ENCODE measurements at regions not wholly inside any gene's neighbourhood (a gene's known extent, or its start where the extent isn't known, plus 50 kb on each side); places are given as distances from the start of the nearest gene placed in this dataset.

- H3K4me3 ChIP-seq (ENCODE audit: control insufficient read depth, low read depth, low read length): no peak overlapping the region
- no peak for TF ChIP-seq CTCF (conservative IDR thresholded peaks at IDR 0.05; ENCODE audit: control insufficient read depth, insufficient read depth, low read depth, low read length)
- DNase-seq (ENCODE audit: low read depth): no peak
Measured at GRCh38 chr5:22918511-22918910, 65.4 kb upstream of the CDH12 start.

DNA sequence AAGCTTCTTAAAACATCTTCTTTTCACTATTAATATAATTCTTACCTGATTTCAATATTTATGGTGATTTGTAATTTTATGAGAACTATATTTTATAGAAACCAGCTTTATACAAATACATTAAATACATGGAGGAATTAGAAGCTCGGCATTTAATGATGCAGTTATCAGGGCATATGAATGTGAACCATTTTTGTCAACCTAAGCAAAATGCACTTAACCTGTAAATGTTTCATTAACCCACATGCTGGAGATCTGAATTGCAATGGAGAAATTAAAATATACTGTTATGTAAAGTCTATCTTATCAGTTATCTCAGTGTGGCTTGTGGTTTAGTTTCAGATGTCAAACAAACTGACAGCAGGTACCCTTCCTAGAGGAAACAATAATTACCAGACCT lies 63.2 kb upstream of the CDH12 start:
- no peak for TF ChIP-seq CTCF (conservative IDR thresholded peaks at IDR 0.05; ENCODE audit: control insufficient read depth, insufficient read depth, low read depth, low read length)
- DNase-seq (ENCODE audit: low read depth): no peak
- no peak overlapping the region for H3K4me3 ChIP-seq (ENCODE audit: control insufficient read depth, low read depth, low read length)

DNA sequence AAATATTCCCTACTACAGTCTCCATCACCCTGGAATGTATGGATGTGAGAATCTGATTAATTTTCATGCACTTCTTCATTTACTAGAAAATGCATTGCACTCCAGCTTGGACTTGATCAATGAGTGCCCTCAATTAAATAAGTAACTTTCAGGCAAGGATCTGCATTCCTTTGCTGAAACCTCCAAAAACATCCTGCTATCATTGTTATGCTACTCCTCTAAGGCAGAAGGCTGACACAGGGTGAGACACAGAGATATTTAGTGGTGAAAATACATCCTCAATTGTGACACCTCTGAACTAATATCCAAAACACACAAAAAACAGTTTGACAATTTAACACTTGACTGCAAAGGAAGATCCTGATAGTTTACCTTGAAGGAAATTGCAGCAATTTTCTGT lies 57.9 kb upstream of the CDH12 start:
- DNase-seq (ENCODE audit: low read depth): no peak
- H3K4me3 ChIP-seq (ENCODE audit: control insufficient read depth, low read depth, low read length): no peak overlapping the region
- TF ChIP-seq CTCF (conservative IDR thresholded peaks at IDR 0.05; ENCODE audit: control insufficient read depth, insufficient read depth, low read depth, low read length): no peak

DNA sequence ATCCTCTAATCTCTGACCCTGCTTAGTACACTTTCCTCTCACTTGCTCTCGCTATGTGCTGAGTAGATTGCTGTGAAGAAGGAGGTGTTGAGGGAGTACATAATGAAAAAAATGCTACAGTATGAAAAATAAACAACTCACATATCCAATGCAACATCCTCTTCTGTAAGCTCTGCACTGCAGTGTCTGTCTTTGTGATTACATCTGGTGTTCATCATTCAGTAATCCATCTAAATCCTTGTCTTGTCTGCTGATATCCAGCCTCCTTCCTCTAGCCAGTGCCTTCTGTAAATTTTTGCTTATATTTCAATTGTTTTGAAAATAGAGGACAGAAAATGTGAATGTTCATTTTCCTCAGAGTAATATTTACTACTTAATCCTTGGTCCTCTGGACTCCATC lies 57.4 kb upstream of the CDH12 start:
- DNase-seq (ENCODE audit: low read depth): no peak
- no peak overlapping the region for H3K4me3 ChIP-seq (ENCODE audit: control insufficient read depth, low read depth, low read length)
- TF ChIP-seq CTCF (conservative IDR thresholded peaks at IDR 0.05; ENCODE audit: control insufficient read depth, insufficient read depth, low read depth, low read length): no peak

DNA sequence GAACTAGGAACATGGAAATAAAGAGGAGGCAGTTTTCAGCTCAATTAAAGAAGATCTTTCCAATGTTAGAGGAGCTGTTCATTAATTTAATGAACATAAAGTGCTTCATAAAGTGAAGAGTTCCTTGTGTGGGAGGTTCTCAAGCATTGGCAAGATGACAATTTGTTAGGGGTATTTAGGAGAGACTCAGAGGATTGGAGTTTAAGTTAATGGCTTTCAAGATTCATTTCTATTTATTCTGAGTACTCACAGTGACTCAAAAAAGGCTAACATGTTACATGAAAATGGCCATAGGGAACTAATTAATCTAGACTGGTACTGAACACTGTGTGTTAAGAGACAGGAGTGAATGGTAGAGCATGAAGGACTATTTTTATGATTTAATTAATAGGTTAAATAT lies 55.4 kb upstream of the CDH12 start:
- no peak for TF ChIP-seq CTCF (conservative IDR thresholded peaks at IDR 0.05; ENCODE audit: control insufficient read depth, insufficient read depth, low read depth, low read length)
- peak; percentile 14 for DNase-seq (ENCODE audit: low read depth)
- no peak overlapping the region for H3K4me3 ChIP-seq (ENCODE audit: control insufficient read depth, low read depth, low read length)

DNA sequence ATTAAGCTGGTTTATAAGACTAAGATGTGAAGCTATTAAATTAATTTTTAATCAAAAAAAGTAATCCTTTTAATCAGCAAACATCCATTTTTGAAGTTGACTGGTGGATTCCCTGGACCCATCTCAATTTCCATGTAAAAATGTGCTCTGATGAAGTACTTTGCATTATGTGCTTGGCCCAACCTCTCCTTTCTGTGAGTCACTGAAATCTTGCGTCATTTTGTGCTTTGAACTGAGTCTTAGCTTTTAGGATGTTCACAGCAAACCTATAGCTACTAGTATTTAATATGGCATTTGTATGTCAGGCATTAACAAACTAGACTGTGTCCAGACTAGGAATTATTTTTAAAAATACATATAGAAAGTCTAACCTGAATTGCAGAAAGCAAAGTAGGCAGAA lies 55.0 kb upstream of the CDH12 start:
- H3K4me3 ChIP-seq (ENCODE audit: control insufficient read depth, low read depth, low read length): no peak overlapping the region
- peak; percentile 45 for DNase-seq (ENCODE audit: low read depth)
- TF ChIP-seq CTCF (conservative IDR thresholded peaks at IDR 0.05; ENCODE audit: control insufficient read depth, insufficient read depth, low read depth, low read length): no peak
